CD4-positive, alpha-beta T cell (primary cell): ENCODE measurements at regions not wholly inside any gene's neighbourhood (a gene's known extent, or its start where the extent isn't known, plus 50 kb on each side); places are given as distances from the start of the nearest gene placed in this dataset.

Source experiments
- ATAC-seq: fragments of 200-7000 bp; cut with Tn5 transposase; one replicate; pipeline ENCODE4 v1.10.0; 2022; ENCODE audit warnings: mild to moderate bottlenecking; ENCODE audit not compliant: poor library complexity
- CTCF ChIA-PET: fragments of 350-600 bp; sonication (Branson Sonifier 250); formaldehyde crosslinking; loops from one replicate; lab custom pipeline; 2021; ENCODE audit warnings: antibody characterized with exemption, inconsistent platforms; lab: Charles Lee
- POLR2A ChIA-PET: fragments of 350-600 bp; sonication (Branson Sonifier 250); formaldehyde crosslinking; loops from one replicate; lab custom pipeline; 2021; ENCODE audit warnings: antibody characterized with exemption, inconsistent platforms; lab: Charles Lee
- DNase-seq, 14 experiments: peaks; one replicate each; pipeline ENCODE4 v3.0.0-alpha.2; 2013 to 2020; ENCODE audit warnings: mixed read lengths in 2 of 14
- H3K27ac ChIP-seq, 2 donors: one replicate each; pipeline versions ENCODE4 v1.5.1 to v1.7.0; 2013; ENCODE audit warnings: low read length in 2 of 2, low read depth in 1 of 2, mild to moderate bottlenecking in 1 of 2
- H3K27me3 ChIP-seq, 2 experiments: 1 replicate in 1 of 2; 2 replicates in 1 of 2; pipeline versions ENCODE4 v1.6.1 to v1.7.0; 2013; ENCODE audit warnings: low read length in 2 of 2, control low read depth in 1 of 2, mild to moderate bottlenecking in 1 of 2, moderate library complexity in 1 of 2; ENCODE audit not compliant: insufficient read depth in 2 of 2, control insufficient read depth in 1 of 2
- H3K36me3 ChIP-seq: one replicate; pipeline ENCODE4 v1.6.1; 2013; ENCODE audit warnings: low read length, control low read depth; ENCODE audit not compliant: insufficient read depth
- H3K4me1 ChIP-seq: one replicate; pipeline ENCODE4 v1.6.1; 2013; ENCODE audit warnings: low read length, control low read depth; ENCODE audit not compliant: insufficient read depth
- H3K4me3 ChIP-seq: one replicate; pipeline ENCODE4 v1.5.1; 2013; ENCODE audit warnings: mild to moderate bottlenecking, low read length, moderate library complexity
- H3K9me3 ChIP-seq, 2 experiments: 1 replicate in 1 of 2; 2 replicates in 1 of 2; pipeline versions ENCODE4 v1.6.1 to v1.7.0; 2013; ENCODE audit warnings: low read length in 2 of 2, mild to moderate bottlenecking in 2 of 2, control low read depth in 1 of 2, moderate library complexity in 1 of 2; ENCODE audit not compliant: control insufficient read depth in 1 of 2, insufficient read depth in 1 of 2
- H3K27ac Mint-ChIP-seq: one replicate; pipeline ENCODE4 v1.8.0; 2020; ENCODE audit warnings: mixed read lengths
- H3K27me3 Mint-ChIP-seq: one replicate; pipeline ENCODE4 v1.8.0; 2021; ENCODE audit warnings: mixed read lengths
- H3K36me3 Mint-ChIP-seq: one replicate; pipeline ENCODE4 v1.8.0; 2021; ENCODE audit warnings: low read depth, mixed read lengths
- H3K4me1 Mint-ChIP-seq: one replicate; pipeline ENCODE4 v1.8.0; 2021; ENCODE audit warnings: low read depth, mixed read lengths
- H3K4me3 Mint-ChIP-seq: one replicate; pipeline ENCODE4 v1.8.0; 2020; ENCODE audit warnings: mild to moderate bottlenecking, mixed read lengths
- H3K9me3 Mint-ChIP-seq: one replicate; pipeline ENCODE4 v1.8.0; 2020; ENCODE audit warnings: mixed read lengths
- intact Hi-C, 2 experiments: fragments of 100-400 bp; cut with DNase I in 1 of 2; cut with micrococcal nuclease in 1 of 2; formaldehyde crosslinking; loops; one replicate each; pipeline versions ENCODE4 v1.15.1 to v1.9.0; 2023 to 2025; cut with DNase I, micrococcal nuclease
- TF ChIP-seq, protein P1 (sequence below): fragments of 200-600 bp; IDR thresholded peaks from one replicate; pipeline ENCODE4 v1.8.0; 2022; ENCODE audit warnings: antibody characterized with exemption, mild to moderate bottlenecking

DNA sequence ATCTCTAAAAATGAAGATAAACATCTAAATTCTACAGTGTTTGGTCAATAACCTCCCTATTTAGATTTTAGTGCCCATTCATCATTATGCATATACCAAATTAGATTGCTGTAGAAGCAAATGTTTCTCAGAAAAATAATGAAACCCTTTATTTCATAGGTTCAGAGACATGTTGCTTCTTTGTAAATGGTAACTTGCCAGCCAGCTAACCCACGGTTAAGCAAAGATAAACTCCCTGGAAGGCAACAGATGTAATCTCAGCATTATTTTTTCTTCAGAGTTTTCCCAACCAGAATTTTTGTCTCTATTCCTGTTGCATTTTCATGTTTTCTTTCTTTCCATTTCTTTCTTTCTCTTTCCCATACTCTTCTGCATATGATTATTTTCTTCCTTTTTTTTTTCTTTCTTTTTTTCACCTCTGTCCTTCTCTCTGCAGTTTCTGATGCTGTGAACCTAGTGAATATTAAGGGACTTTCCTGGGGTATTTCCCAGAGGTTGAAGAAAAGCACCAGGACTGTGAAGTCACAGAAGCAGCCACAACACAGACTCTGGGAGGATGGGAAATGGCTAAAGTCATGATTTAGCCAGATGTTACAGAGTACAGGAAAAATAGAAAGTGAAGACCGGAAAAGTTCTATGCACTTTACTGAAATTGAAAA lies 50.0 kb upstream of the DSG1 start:
- DNase-seq, result no peak
- Histone ChIP-seq H3K36me3 (no peaks in the 10 kb centered on the region), H3K9me3 (peaks cover 0 to 9% of the 10 kb centered on the region in 2 experiments), H3K27ac (no peak overlapping the region), H3K27me3 (no peaks in the 10 kb centered on the region), H3K4me1 (no peaks in the 10 kb centered on the region), H3K4me3 (no peak overlapping the region)
- Mint-ChIP-seq H3K36me3 (no peaks in the 10 kb centered on the region), H3K9me3 (peaks cover 2% of the 10 kb centered on the region), H3K27ac (no peak overlapping the region), H3K4me1 (no peaks in the 10 kb centered on the region), H3K27me3 (no peaks in the 10 kb centered on the region), H3K4me3 (no peak overlapping the region)
- intact Hi-C loops, result no loop called here
- POLR2A ChIA-PET, result no interaction called here
- TF ChIP-seq, protein P1, sequence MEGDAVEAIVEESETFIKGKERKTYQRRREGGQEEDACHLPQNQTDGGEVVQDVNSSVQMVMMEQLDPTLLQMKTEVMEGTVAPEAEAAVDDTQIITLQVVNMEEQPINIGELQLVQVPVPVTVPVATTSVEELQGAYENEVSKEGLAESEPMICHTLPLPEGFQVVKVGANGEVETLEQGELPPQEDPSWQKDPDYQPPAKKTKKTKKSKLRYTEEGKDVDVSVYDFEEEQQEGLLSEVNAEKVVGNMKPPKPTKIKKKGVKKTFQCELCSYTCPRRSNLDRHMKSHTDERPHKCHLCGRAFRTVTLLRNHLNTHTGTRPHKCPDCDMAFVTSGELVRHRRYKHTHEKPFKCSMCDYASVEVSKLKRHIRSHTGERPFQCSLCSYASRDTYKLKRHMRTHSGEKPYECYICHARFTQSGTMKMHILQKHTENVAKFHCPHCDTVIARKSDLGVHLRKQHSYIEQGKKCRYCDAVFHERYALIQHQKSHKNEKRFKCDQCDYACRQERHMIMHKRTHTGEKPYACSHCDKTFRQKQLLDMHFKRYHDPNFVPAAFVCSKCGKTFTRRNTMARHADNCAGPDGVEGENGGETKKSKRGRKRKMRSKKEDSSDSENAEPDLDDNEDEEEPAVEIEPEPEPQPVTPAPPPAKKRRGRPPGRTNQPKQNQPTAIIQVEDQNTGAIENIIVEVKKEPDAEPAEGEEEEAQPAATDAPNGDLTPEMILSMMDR, result no peak
- ATAC-seq, result no peak
- CTCF ChIA-PET, result no interaction called here
